ENCODE measurements at regions not wholly inside any gene's neighbourhood (a gene's known extent, or its start where the extent isn't known, plus 50 kb on each side); places are given as distances from the start of the nearest gene placed in this dataset.
"Not testable (repeated sequence)": the region's sequence is repeated elsewhere in the genome, so short reads cannot be mapped to it uniquely, and the experiment has no call there.

GRCh38 chr12:73210548-73211204 lies 938.5 kb downstream of the TRHDE start:
- DNase-seq (ENCODE audit: low read depth), result no peak

- no peak for DNase-seq (ENCODE audit: low read depth)
Observed at GRCh38 chr12:73220951-73221350, 948.8 kb downstream of the TRHDE start.

GRCh38 chr12:73221398-73221797 lies 949.2 kb downstream of the TRHDE start:
- no peak for DNase-seq (ENCODE audit: low read depth)

- DNase-seq (ENCODE audit: low read depth), result no peak
Observed at GRCh38 chr12:73221836-73222235, 949.7 kb downstream of the TRHDE start.

GRCh38 chr12:73225371-73225937 lies 953.3 kb downstream of the TRHDE start:
- DNase-seq (ENCODE audit: low read depth), result no peak

GRCh38 chr12:73225941-73226340 lies 953.8 kb downstream of the TRHDE start:
- DNase-seq (ENCODE audit: low read depth), result no peak

- no peak for DNase-seq (ENCODE audit: low read depth)
Observed at GRCh38 chr12:73226593-73226992, 954.4 kb downstream of the TRHDE start.

- not testable (repeated sequence) for DNase-seq (ENCODE audit: low read depth)
Observed at GRCh38 chr12:73228828-73229227, 956.7 kb downstream of the TRHDE start.

- no peak for DNase-seq (ENCODE audit: low read depth)
Observed at GRCh38 chr12:73235387-73235786, 963.2 kb downstream of the TRHDE start.

GRCh38 chr12:73240110-73240509 lies 967.9 kb downstream of the TRHDE start:
- no peak for DNase-seq (ENCODE audit: low read depth)

GRCh38 chr12:73262788-73263381 lies 990.7 kb downstream of the TRHDE start:
- DNase-seq (ENCODE audit: low read depth), result no peak

- DNase-seq (ENCODE audit: low read depth), result no peak
Observed at GRCh38 chr12:73266206-73266605, 994.0 kb downstream of the TRHDE start.

- DNase-seq (ENCODE audit: low read depth), result no peak
Observed at GRCh38 chr12:73274976-73275375, 1002.8 kb downstream of the TRHDE start.

GRCh38 chr12:73277971-73278370 lies 1005.8 kb downstream of the TRHDE start:
- no peak for DNase-seq (ENCODE audit: low read depth)

GRCh38 chr12:73301530-73301929 lies 1029.4 kb downstream of the TRHDE start:
- no peak for DNase-seq (ENCODE audit: low read depth)

GRCh38 chr12:73307260-73307659 lies 1035.1 kb downstream of the TRHDE start:
- DNase-seq (ENCODE audit: low read depth), result no peak

GRCh38 chr12:73308079-73308478 lies 1035.9 kb downstream of the TRHDE start:
- DNase-seq (ENCODE audit: low read depth), result no peak

- no peak for DNase-seq (ENCODE audit: low read depth)
Observed at GRCh38 chr12:73308747-73309146, 1036.6 kb downstream of the TRHDE start.

- no peak for DNase-seq (ENCODE audit: low read depth)
Observed at GRCh38 chr12:73321319-73321718, 1049.1 kb downstream of the TRHDE start.

GRCh38 chr12:73321776-73322175 lies 1049.6 kb downstream of the TRHDE start:
- no peak for DNase-seq (ENCODE audit: low read depth)

GRCh38 chr12:73330584-73331351 lies 1058.6 kb downstream of the TRHDE start:
- DNase-seq (ENCODE audit: low read depth), result no peak

- DNase-seq (ENCODE audit: low read depth), result no peak
Observed at GRCh38 chr12:73341559-73342247, 1069.5 kb downstream of the TRHDE start.

Measured in GM04503 (cell line).